ENCODE measurements at regions not wholly inside any gene's neighbourhood (a gene's known extent, or its start where the extent isn't known, plus 50 kb on each side); places are given as distances from the start of the nearest gene placed in this dataset.

- Histone ChIP-seq H3K27ac (no peak overlapping the region), H3K27me3 (peaks cover 5% of the 10 kb centered on the region), H3K9me3 (no peaks in the 10 kb centered on the region), H3K4me3 (no peak overlapping the region), H3K36me3 (no peaks in the 10 kb centered on the region), H3K4me1 (no peaks in the 10 kb centered on the region)
- TF ChIP-seq CTCF (IDR thresholded peaks at IDR 0.05): no peak
- no peak for TF ChIP-seq POLR2A (IDR thresholded peaks at IDR 0.05)
- no peak for TF ChIP-seq POLR2AphosphoS5 (IDR thresholded peaks at IDR 0.05)
- TF ChIP-seq EP300 (IDR thresholded peaks at IDR 0.05): no peak
- WGBS: 83% methylated on average over 5 of the region's 5 CpGs
- DNase-seq (ENCODE audit: low spot score in 2 of 2): no peak
Measured at GRCh38 chr18:22112215-22112614, 57.2 kb upstream of the GATA6 start.

GRCh38 chr18:22113144-22113844 lies 56.1 kb upstream of the GATA6 start:
- DNase-seq (ENCODE audit: low spot score in 2 of 2): no peak
- TF ChIP-seq POLR2A (IDR thresholded peaks at IDR 0.05): no peak
- TF ChIP-seq EP300 (IDR thresholded peaks at IDR 0.05): no peak
- no peak for TF ChIP-seq CTCF (IDR thresholded peaks at IDR 0.05)
- TF ChIP-seq POLR2AphosphoS5 (IDR thresholded peaks at IDR 0.05): no peak
- H3K4me1 ChIP-seq: no peaks in the 10 kb centered on the region
- H3K27me3 ChIP-seq: peaks cover 5% of the 10 kb centered on the region
- H3K36me3 ChIP-seq: no peaks in the 10 kb centered on the region
- no peaks in the 10 kb centered on the region for H3K9me3 ChIP-seq
- H3K27ac ChIP-seq: no peak overlapping the region
- WGBS: 39% methylated on average over 9 of the region's 9 CpGs
- H3K4me3 ChIP-seq: no peak overlapping the region

GRCh38 chr18:22114526-22115321 lies 54.7 kb upstream of the GATA6 start:
- 87% methylated on average over 7 of the region's 7 CpGs for WGBS

GRCh38 chr18:22115573-22115972 lies 53.8 kb upstream of the GATA6 start:
- DNase-seq (ENCODE audit: low spot score in 2 of 2): no peak
- Histone ChIP-seq H3K4me1 (no peaks in the 10 kb centered on the region), H3K27ac (no peak overlapping the region), H3K4me3 (no peak overlapping the region), H3K27me3 (no peaks in the 10 kb centered on the region), H3K9me3 (no peaks in the 10 kb centered on the region), H3K36me3 (no peaks in the 10 kb centered on the region)
- TF ChIP-seq POLR2AphosphoS5 (IDR thresholded peaks at IDR 0.05) (no peak), CTCF (IDR thresholded peaks at IDR 0.05) (no peak), EP300 (IDR thresholded peaks at IDR 0.05) (no peak), POLR2A (IDR thresholded peaks at IDR 0.05) (no peak)
- WGBS: 47% methylated on average over 4 of the region's 4 CpGs

More at GRCh38 chr18:22114526-22115321, 54.7 kb upstream of the GATA6 start:
- Histone ChIP-seq H3K4me3 (no peak overlapping the region), H3K36me3 (no peaks in the 10 kb centered on the region), H3K9me3 (no peaks in the 10 kb centered on the region), H3K4me1 (no peaks in the 10 kb centered on the region), H3K27ac (no peak overlapping the region), H3K27me3 (peaks cover 5% of the 10 kb centered on the region)
- DNase-seq (ENCODE audit: low spot score in 2 of 2): no peak
- TF ChIP-seq EP300 (IDR thresholded peaks at IDR 0.05): no peak
- TF ChIP-seq POLR2AphosphoS5 (IDR thresholded peaks at IDR 0.05): no peak
- no peak for TF ChIP-seq POLR2A (IDR thresholded peaks at IDR 0.05)
- TF ChIP-seq CTCF (IDR thresholded peaks at IDR 0.05): no peak
